Spleen (tissue), 11 donors: ENCODE measurements at regions not wholly inside any gene's neighbourhood (a gene's known extent, or its start where the extent isn't known, plus 50 kb on each side); places are given as distances from the start of the nearest gene placed in this dataset.

Source experiments
- DNase-seq: peaks from one replicate; pipeline ENCODE4 v3.0.0-alpha.2; 2020
- H3K27ac ChIP-seq, 8 donors: fragments of 200-600 bp; sonication (generic) in 7 of 8; 1 replicate in 4 of 8; 2 replicates in 4 of 8; pipeline versions ENCODE4 v1.5.0 to v1.8.0; 2016 to 2021; ENCODE audit warnings: inconsistent platforms in 4 of 8, mild to moderate bottlenecking in 4 of 8, moderate library complexity in 1 of 8
- H3K27me3 ChIP-seq, 7 donors: fragments of 200-600 bp; sonication (generic) in 6 of 7; replicated peaks in 1 of 7; 1 replicate in 4 of 7; 2 replicates in 3 of 7; pipeline versions ENCODE4 v1.5.0 to v1.8.0; 2016 to 2021; ENCODE audit warnings: inconsistent platforms in 3 of 7, mild to moderate bottlenecking in 1 of 7
- H3K36me3 ChIP-seq, 6 donors: fragments of 200-600 bp; sonication (generic) in 5 of 6; 1 replicate in 4 of 6; 2 replicates in 2 of 6; pipeline versions ENCODE4 v1.5.0 to v1.8.0; 2016 to 2021; ENCODE audit warnings: inconsistent platforms in 2 of 6
- H3K4me1 ChIP-seq, 6 donors: fragments of 200-600 bp; sonication (generic) in 5 of 6; 1 replicate in 3 of 6; 2 replicates in 3 of 6; pipeline versions ENCODE4 v1.5.0 to v1.8.0; 2016 to 2021; ENCODE audit warnings: inconsistent platforms in 3 of 6
- H3K4me3 ChIP-seq, 8 donors: fragments of 200-600 bp; sonication (generic) in 7 of 8; 1 replicate in 4 of 8; 2 replicates in 4 of 8; pipeline versions ENCODE4 v1.5.0 to v1.8.0; 2016 to 2021; ENCODE audit warnings: inconsistent platforms in 4 of 8, mild to moderate bottlenecking in 4 of 8, moderate library complexity in 2 of 8
- H3K9me3 ChIP-seq, 8 donors: fragments of 200-600 bp; sonication (generic) in 7 of 8; 1 replicate in 4 of 8; 2 replicates in 4 of 8; pipeline versions ENCODE4 v1.5.0 to v1.8.0; 2016 to 2021; ENCODE audit warnings: inconsistent platforms in 4 of 8
- CTCF ChIP-seq, 11 experiments: fragments of 200-600 bp in 7 of 11; fragments of 450-650 bp in 4 of 11; sonication (generic) in 4 of 11; IDR thresholded peaks in 8 of 11; conservative IDR thresholded peaks in 3 of 11; 1 replicate in 7 of 11; 2 replicates in 4 of 11; pipeline versions ENCODE4 v1.4.0 to v1.8.0; 2016 to 2021; ENCODE audit warnings: antibody characterized with exemption in 11 of 11, inconsistent platforms in 4 of 11, mild to moderate bottlenecking in 1 of 11
- POLR2A ChIP-seq, 3 donors: fragments of 450-650 bp; IDR thresholded peaks; one replicate each; pipeline ENCODE4 v1.5.1; 2017; ENCODE audit warnings: antibody characterized with exemption in 3 of 3, mild to moderate bottlenecking in 1 of 3
- POLR2AphosphoS5 ChIP-seq, 3 donors: sonication (generic); formaldehyde crosslinking; IDR thresholded peaks; one replicate each; pipeline ENCODE4 v1.5.1; 2017; ENCODE audit warnings: antibody characterized with exemption in 3 of 3
- WGBS, 5 donors: extraction: QIAGEN DNeasy Blood & Tissue Kit in 3 of 5; methylation state at CpG; one replicate each; pipeline versions ENCODE4 v1.1.5 to v1.1.7; 2013 to 2018; 5-methylcytosine and 5-hydroxymethylcytosine counted together
- intact Hi-C: fragments of 100-400 bp; cut with DNase I; formaldehyde crosslinking; loops from one replicate; pipeline ENCODE4 v1.15.0; 2023; ENCODE audit warnings: low total_unique reads
- donor health status: healthy with polysubstance abuse.
- donor health status: DM: no; HTN: no; CAD: no; lungs with moderate emphysema.
- donor health status: DM: no; HTN: no; CAD: no.
- donor health status: Bipolar disorder and iron deficiency.
- donor health status: healthy.
- donor health status: DM: no; HTN: no; CAD: no.
- donor health status: DM: yes; HTN: yes; CAD: no.

DNA sequence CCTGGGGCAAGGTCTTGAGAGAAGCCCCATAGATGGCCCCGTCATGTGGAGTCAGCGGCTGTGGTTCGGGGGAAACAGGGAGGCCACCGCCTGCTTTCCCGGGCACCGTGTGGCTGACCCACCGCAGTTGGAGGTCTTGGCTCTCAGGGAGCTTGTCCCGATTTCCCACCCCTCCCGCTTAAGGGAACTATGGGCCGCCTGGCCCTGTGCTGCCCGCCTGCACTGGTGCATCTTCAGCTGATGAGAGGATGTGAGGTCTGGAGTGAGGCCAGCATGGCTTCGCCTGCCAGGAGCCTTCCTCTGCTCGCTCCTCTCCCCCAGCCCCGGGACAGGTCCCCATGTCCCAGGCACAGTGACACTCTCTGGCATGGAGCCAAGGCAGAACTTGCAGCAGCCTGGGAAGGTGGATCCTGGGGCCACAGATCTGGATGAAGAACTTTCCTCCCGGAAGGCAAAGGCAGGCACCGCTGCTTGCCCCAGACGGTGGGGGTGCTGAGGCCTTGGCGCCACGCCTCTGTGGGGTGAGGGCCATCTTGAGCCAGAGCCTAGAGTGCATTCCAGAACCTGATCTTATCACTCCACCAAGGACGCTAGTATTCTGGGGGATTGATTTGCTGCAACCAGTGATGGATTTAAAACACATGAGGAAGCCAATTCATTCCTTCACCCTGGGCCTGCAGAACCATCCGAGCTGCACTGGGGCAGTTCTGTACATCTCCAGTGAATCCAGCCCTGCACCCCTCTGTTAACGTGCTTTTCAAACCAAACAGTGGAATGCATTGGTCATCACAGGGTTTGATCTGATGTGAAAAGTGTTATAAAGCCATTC is 178.6 kb upstream of the TNRC6C start:
- Histone ChIP-seq H3K27ac (peak overlapping the region in 2 of 8 donors; percentile 11 to 51), H3K36me3 (no peaks in the 10 kb centered on the region), H3K9me3 (no peaks in the 10 kb centered on the region), H3K4me3 (no peak overlapping the region), H3K4me1 (peaks cover 0 to 38% (median 19%) of the 10 kb centered on the region in 6 donors), H3K27me3 (peaks cover 0 to 41% (median 0%) of the 10 kb centered on the region in 7 donors)
- DNase-seq = no peak
- TF ChIP-seq CTCF (IDR thresholded peaks at IDR 0.05 in 8 of 11, conservative IDR thresholded peaks at IDR 0.05 in 3 of 11) = no peak
- no peak for TF ChIP-seq POLR2A (IDR thresholded peaks at IDR 0.05)
- TF ChIP-seq POLR2AphosphoS5 (IDR thresholded peaks at IDR 0.05) = peak in 1 of 3 donors; percentile 42
- intact Hi-C loops = no loop called here
- 50 to 71% (median 64%) methylated on average over 14 to 22 of the region's 22 CpGs for WGBS, 5 donors

DNA sequence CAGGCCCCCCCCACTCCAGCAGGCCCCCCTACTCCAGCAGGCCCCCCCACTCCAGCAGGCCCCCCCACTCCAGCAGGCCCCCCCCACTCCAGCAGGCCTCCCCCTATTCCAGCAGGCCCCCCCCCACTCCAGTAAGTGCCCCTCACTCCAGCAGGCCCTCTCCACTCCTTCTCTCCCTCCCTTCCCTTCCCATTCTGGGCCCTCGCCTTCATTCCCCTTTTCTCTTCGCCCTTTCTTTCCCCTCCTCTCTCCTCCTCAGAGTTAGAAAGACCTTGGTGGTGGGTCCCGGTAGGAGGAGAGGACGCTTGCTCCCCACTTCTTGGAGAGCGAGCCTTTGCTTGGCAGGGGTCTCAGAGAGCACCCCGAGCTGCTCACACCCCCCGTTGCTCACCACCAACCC is 177.0 kb upstream of the TNRC6C start:
- H3K27ac ChIP-seq = no peak overlapping the region
- TF ChIP-seq POLR2A (IDR thresholded peaks at IDR 0.05) = no peak

GRCh38 chr17:77782201-77782600 is 176.3 kb upstream of the TNRC6C start:
- no peaks in the 10 kb centered on the region for H3K36me3 ChIP-seq
- H3K27ac ChIP-seq = no peak overlapping the region
- 74 to 79% (median 77%) methylated on average over 10 of the region's 10 CpGs for WGBS, 5 donors
- DNase-seq = no peak
- H3K4me1 ChIP-seq = peaks cover 0 to 38% (median 19%) of the 10 kb centered on the region in 6 donors
- no peaks in the 10 kb centered on the region for H3K9me3 ChIP-seq
- H3K4me3 ChIP-seq = no peak overlapping the region
- H3K27me3 ChIP-seq = peaks cover 0 to 43% (median 0%) of the 10 kb centered on the region in 7 donors
- TF ChIP-seq CTCF (IDR thresholded peaks at IDR 0.05 in 8 of 11, conservative IDR thresholded peaks at IDR 0.05 in 3 of 11) (no peak), POLR2AphosphoS5 (IDR thresholded peaks at IDR 0.05) (no peak), POLR2A (IDR thresholded peaks at IDR 0.05) (no peak)
- intact Hi-C loops = no loop called here

More for the DNA sequence above, 177.0 kb upstream of the TNRC6C start:
- WGBS, 5 donors = 81 to 91% (median 85%) methylated on average over 5 to 7 of the region's 7 CpGs
- Histone ChIP-seq H3K4me1 (peaks cover 0 to 38% (median 19%) of the 10 kb centered on the region in 6 donors), H3K27me3 (peaks cover 0 to 41% (median 0%) of the 10 kb centered on the region in 7 donors), H3K4me3 (no peak overlapping the region), H3K36me3 (no peaks in the 10 kb centered on the region), H3K9me3 (no peaks in the 10 kb centered on the region)
- no peak for DNase-seq
- intact Hi-C loops = no loop called here

GRCh38 chr17:77782611-77783010 is 175.9 kb upstream of the TNRC6C start:
- H3K4me1 ChIP-seq = peaks cover 0 to 38% (median 19%) of the 10 kb centered on the region in 6 donors
- 87 to 91% (median 88%) methylated on average over 13 to 14 of the region's 14 CpGs for whole genome bisulfite sequencing, 5 donors
- intact Hi-C loops = no loop called here
- no peaks in the 10 kb centered on the region for H3K9me3 ChIP-seq
- no peak overlapping the region for H3K4me3 ChIP-seq
- TF ChIP-seq POLR2A (IDR thresholded peaks at IDR 0.05) (no peak), POLR2AphosphoS5 (IDR thresholded peaks at IDR 0.05) (no peak), CTCF (IDR thresholded peaks at IDR 0.05 in 8 of 11, conservative IDR thresholded peaks at IDR 0.05 in 3 of 11) (no peak)
- H3K27ac ChIP-seq = no peak overlapping the region
- peaks cover 0 to 47% (median 0%) of the 10 kb centered on the region in 7 donors for H3K27me3 ChIP-seq
- no peaks in the 10 kb centered on the region for H3K36me3 ChIP-seq
- DNase-seq = no peak
